Stimulated activated CD4-positive, alpha-beta T cell treated with anti-CD3 and anti-CD28 coated beads, Interleukin-12 subunit alpha, Interleukin-12 subunit beta, amount 100 ng/mL, for 4 hours (primary cell): ENCODE measurements at regions not wholly inside any gene's neighbourhood (a gene's known extent, or its start where the extent isn't known, plus 50 kb on each side); places are given as distances from the start of the nearest gene placed in this dataset.
A peak's percentile ranks its signal among the peaks of the same experiment; 100 is the strongest.

Experiments used
- DNase-seq: peaks from one replicate; pipeline ENCODE4 v3.0.0-alpha.2; 2020

GRCh38 chr9:87292449-87293191, 205.0 kb upstream of the DAPK1 start:
- no peak for DNase-seq

DNA sequence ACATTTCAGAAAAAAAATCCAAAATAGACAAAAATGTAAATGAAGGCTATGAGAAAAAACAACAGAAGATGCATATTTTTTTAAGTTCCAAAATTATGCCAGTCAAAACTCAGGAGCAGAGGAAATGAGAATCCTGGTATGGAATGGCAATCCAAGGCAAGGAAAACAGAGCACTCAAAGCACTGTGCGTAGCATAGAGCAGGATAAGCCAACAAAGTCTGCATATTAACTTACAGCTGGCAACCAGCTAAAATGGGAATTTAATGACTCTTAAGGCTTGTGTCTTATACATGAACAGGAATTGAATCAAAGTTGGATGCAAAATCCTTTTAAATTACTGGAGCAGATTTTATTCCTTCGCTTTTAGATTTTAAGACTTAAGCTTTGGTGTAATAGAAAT, 203.5 kb upstream of the DAPK1 start:
- DNase-seq = no peak

GRCh38 chr9:87300915-87301314, 196.8 kb upstream of the DAPK1 start:
- no peak for DNase-seq

- no peak for DNase-seq
Observed at GRCh38 chr9:87301371-87301770, 196.3 kb upstream of the DAPK1 start.

DNA sequence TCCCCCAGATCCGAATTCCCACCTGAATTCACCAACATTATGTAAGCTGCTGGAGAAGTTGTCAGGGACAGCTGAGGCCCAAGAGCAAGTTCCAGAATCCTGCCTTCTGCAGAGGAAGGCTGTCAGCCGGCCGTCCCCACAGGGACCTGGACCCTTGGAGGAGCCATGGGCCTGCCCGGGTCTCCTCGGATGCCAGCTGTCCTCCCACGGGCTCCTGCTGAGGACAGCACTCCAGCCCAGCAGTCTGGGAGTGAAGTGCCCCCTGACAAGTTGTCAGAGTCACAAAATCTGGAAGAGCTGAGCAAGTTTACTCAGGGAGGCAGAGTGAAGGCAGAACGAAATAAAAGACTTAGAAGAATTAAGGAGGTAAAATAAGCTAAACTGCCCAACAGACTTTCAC, 192.5 kb upstream of the DAPK1 start:
- no peak for DNase-seq

DNA sequence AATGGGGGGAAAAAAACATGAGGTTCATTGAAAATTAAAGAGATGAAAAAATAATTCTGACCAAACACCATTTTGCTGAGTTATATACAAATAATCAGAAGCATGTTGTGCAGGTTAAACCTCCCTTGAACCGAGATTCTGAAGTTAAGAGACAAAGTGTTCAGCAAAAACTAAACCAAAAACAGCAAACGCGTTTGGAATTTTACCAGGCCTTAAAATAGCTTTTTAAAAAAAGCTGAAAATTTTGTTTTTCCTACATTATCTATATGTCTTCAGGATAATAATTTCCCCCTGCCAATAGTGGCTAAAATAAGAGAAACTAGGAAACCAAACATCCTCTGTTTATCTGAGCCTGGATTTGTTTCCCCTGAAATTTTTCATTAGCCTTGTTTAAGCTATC, 191.7 kb upstream of the DAPK1 start:
- DNase-seq = no peak

GRCh38 chr9:87307848-87308247, 189.8 kb upstream of the DAPK1 start:
- DNase-seq = no peak

DNA sequence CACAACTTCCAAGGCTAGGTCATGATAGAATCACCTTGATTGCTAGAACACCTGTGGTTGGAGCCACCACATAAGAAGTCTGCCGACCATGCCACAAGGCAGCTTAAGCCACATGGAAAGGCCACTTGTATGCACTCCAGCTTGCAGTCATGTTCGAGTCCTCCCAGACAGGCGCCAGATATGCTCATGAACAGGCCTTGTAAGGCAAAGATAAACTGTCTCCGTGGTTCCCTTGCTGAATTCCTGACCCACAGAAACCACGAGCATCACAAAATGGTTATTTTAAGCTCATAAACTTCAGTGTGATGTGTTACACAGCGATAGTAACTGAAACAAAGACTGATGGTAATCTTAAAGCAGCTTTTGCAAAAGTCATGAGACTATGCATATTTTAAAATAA, 188.4 kb upstream of the DAPK1 start:
- no peak for DNase-seq

- DNase-seq = no peak
Observed at GRCh38 chr9:87310827-87311523, 186.7 kb upstream of the DAPK1 start.

DNA sequence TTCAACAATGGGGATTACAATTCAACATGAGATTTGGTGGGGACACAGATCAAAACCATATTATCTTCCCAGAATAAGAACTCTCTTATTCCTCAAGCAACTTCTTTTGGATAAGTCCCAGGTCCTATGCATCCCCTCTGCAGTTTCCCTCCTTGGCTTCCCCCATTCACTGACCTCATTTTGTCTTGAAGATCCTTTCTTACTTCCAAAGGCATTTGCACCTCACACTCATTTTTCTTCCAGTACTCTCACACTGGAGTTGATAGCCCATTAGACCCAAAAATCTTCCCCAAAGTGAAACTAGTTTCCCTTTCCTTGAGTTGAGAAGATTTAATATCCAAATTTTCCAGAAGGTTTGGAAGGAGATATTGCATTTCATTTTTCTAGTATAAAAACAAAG, 178.0 kb upstream of the DAPK1 start:
- no peak for DNase-seq

DNA sequence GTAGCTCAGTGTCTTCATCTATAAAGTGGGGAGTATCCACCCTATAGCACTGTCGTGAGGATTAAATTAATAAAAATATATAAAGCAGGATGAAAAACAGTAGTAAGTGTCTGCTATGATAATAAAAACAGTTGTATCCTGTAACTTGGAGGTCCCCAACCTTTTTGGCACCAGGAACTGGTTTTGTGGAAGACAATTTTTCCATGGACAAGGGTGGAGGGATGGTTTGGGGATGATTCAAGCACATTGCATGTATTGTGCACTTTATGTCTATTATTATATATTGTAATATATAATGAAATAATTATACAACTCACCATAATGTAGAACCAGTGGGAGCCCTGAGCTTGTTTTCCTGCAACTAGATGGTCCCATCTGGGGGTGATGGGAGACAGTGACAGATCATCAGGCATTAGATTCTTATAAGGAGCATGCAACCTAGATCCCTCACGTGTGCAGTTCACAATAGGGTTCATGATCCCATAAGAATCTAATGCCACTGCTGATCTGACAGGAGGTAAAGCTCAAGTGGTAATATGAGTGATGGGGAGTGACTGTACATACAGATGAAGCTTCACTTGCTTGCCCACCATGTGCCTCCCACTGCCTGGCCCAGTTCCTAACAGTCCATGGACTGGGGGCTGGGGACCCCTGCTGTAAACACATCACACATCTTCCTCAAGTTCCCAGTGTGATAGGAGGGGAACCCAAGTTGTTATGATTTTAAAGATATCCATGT, 177.4 kb upstream of the DAPK1 start:
- no peak for DNase-seq

DNA sequence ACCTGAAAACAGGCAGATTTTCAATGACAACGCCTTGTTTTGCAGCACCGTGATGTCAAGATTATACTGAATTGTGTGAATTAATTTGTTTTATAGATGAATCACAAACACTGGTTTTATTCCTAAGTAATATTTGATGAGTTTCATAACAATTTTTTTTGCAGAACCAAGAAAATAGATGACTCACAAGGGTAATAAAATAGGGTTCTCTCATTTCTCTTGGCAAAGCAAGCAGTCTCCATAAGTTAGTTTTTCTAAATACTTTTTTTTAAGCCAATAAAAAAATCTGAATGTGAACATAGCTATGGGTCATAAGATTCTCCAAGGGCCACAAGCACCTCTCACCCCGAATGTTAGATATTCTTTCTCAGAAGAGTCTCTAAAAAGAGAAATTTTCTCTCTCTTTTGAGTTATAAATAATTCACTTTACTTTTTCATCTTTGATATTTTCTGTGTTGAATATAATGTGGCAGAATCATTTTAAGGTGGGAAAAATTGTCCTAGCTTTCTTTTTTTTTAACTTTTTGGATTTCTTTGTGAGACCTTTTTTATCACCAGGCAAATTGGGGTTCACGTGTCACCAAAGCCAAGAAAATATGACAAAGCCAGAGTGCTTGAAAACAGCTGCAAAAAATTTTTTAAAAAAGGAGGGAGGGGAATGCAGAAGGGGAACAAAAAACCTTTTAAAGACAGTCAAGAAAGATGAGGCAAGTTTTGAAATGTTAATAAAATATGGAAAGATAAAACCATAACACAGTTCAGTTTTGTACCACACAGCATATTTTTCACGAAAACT, 174.6 kb upstream of the DAPK1 start:
- DNase-seq = no peak

GRCh38 chr9:87323928-87324327, 173.7 kb upstream of the DAPK1 start:
- DNase-seq = no peak

DNA sequence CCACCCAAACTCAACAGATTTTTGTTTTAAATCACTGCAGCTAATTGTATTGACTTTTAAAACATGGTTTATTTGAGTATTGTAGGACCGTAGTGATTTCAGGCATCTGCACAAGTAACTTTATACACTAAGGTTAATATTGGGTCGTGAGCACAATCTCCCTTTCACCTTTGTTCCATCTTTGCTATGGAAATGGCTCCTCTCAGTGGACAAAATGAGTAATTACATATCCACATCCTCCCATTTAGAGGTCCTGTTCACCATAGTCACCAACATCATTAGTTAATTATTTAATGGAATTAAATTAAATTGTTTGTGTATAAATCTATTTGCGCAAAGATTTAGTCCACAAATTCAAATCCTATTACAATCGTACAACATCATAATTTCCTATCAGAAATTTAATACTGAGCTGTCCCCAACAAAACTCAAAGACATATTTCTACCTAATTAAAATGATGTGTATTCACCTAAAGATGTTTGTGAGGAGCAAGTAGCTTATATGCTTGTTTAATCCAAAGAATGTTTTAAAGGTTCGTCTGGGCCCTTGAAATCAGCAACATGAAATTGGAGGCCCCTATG, 173.0 kb upstream of the DAPK1 start:
- DNase-seq = no peak

DNA sequence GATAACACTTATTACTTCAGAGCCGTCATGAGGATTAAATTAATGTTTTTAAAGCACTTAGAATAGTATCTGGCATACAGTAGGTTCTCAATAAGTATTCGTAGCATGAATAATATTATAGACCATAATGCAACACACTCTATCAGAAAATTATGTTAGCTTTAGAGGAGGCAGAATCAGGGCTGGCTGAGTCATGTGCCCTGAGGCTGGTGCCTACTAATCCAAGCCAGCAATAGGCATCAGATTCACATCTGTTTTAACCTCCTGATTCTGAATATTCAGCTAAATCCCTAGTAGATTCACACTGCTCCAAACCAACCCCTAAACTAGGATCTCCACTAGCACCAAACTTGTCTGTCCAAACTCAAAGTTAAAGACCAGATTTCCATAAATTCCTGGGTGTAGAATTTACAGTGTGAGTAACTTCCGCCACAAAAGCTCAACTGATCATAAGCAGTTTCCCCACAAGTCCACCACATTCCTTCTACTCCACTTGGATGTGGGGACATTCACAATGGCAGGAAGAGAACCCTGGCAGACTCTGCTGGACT, 170.0 kb upstream of the DAPK1 start:
- DNase-seq = no peak

- DNase-seq = no peak
Observed at GRCh38 chr9:87333802-87334201, 163.9 kb upstream of the DAPK1 start.

DNA sequence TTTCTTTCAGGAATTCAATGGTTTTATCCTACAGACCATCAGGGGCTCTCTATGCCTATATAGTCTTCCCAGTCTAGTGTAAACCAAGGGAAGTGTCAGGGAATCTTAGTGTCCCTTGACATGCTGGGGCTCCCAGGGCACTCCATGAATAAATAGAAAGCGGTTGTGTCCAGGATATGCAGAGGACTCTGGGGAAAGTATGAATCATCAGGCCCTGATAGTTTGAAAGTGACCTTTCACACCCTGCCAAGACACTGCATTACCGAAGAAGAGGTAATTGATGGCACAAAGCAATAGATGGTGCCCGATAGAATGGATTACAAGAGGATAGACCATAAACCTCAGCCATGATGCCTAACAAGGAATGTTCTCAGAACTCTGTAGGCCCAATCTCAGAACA, 163.3 kb upstream of the DAPK1 start:
- no peak for DNase-seq

DNA sequence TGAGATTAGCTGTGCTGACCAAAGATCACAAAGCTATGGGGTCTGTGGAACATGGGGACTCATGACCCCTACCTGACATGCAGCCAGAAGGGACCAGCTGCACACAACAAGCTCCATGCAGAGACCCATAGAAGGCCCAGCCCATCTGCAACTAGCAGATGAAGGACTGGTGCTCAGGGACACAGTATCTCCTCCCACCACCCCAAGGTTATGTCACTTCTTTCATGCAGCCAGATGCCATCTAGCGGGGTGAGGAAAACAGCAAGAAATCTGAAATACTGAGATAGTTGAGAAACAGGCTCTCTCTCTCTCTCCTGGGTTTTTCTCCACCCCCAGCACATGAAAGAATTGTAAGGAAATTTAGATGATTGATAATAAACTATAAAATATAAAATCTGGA, 161.3 kb upstream of the DAPK1 start:
- no peak for DNase-seq

- DNase-seq = peak; percentile 3
Observed at GRCh38 chr9:87336914-87337333, 160.7 kb upstream of the DAPK1 start.

DNA sequence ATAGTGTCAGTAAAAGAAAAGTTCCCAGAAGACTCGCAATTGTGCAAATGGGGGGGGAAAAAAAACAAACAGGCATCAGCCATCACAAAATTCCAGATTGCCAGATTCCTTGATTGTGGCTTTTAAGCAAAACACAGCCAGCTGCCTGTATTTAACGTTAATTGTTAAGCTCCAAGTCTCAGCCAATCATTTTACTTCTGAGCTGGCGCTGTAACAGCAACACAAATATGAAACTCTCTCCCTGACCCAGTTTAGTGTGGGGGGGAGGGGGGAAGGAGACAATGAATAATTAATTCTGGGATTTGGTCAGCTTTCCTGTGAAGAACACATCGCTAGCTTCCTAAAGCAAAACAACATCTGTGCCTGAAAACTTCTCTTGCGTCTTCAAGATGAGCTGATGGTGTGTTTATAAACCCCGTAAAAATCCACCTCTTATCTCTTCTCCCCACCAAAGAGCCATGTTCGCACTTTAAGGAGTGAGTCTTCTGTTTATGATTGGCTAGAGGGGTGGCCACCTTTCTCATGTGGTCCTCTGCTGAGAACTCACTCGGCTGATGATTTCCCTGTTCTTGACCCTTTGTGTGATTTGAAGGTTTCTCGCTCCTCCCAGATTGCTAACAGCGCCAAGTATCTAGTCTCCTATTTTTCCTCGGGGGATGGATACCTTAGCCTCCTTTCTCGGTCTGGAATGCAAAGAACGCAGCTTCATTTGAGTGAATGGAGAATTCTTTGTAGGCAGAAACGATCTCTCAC, 160.2 kb upstream of the DAPK1 start:
- DNase-seq = no peak

DNA sequence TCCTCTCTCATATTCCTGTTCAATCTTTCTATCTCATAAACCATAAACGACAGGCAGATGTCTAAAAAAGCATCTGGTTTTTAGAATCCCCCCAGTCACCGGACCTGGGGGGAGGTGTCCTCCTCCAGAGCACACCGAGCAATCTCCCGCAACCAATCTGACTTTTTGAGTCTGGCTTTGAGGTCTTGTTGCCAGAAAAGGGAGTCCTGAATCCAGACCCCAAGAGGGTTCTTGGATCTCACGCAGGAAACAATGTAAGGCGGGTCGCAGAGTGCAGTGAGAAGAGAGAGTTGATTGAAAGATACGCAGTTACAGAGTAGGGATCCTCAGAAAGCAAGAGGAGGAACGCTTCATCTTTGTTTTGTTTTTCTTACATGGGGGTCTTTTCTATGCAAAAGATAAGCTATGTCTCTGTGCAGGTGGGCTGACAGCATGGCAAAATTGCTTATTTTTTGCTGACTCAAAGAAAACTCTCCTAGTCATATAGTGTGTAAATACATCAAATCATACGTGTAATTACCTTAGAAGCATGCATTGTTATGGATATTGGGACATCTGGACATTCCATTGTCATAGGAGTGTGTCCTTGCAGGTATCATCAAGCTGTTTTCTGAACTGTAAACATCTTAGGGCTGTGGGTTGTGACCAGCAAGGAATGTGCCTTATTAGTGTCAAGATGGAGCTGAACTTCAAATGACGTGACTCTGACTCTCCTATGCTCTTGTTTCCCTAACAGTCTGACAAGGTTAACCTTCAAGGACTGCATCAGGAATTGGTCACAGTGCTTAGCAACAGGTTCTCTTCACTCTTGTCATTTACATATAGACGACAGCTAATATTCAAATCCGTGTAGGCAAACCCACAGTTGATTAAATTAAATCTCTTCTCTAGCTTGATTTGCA, 159.3 kb upstream of the DAPK1 start:
- DNase-seq = no peak
